ENCODE measurements at regions not wholly inside any gene's neighbourhood (a gene's known extent, or its start where the extent isn't known, plus 50 kb on each side); places are given as distances from the start of the nearest gene placed in this dataset.

GRCh38 chr22:48612077-48612995 lies 1215.3 kb downstream of the BRD1 start:
- DNase-seq (ENCODE audit: low read depth in 2 of 3, low spot score in 2 of 3) = no peak

GRCh38 chr22:48609279-48609865 lies 1218.3 kb downstream of the BRD1 start:
- no peak for DNase-seq (ENCODE audit: low read depth in 2 of 3, low spot score in 2 of 3)

- no peak for DNase-seq (ENCODE audit: low read depth in 2 of 3, low spot score in 2 of 3)
Observed at GRCh38 chr22:48607901-48608662, 1219.6 kb downstream of the BRD1 start.

- DNase-seq (ENCODE audit: low read depth in 2 of 3, low spot score in 2 of 3) = no peak
Observed at GRCh38 chr22:48606684-48607307, 1220.9 kb downstream of the BRD1 start.

GRCh38 chr22:48605856-48606481 lies 1221.7 kb downstream of the BRD1 start:
- no peak for DNase-seq (ENCODE audit: low read depth in 2 of 3, low spot score in 2 of 3)

- no peak for DNase-seq (ENCODE audit: low read depth in 2 of 3, low spot score in 2 of 3)
Observed at GRCh38 chr22:48605125-48605524, 1222.5 kb downstream of the BRD1 start.

GRCh38 chr22:48603621-48604320 lies 1223.9 kb downstream of the BRD1 start:
- DNase-seq (ENCODE audit: low read depth in 2 of 3, low spot score in 2 of 3) = no peak

GRCh38 chr22:48602805-48603518 lies 1224.7 kb downstream of the BRD1 start:
- DNase-seq (ENCODE audit: low read depth in 2 of 3, low spot score in 2 of 3) = no peak

GRCh38 chr22:48600681-48601080 lies 1227.0 kb downstream of the BRD1 start:
- no peak for DNase-seq (ENCODE audit: low read depth in 2 of 3, low spot score in 2 of 3)

GRCh38 chr22:48600171-48600570 lies 1227.5 kb downstream of the BRD1 start:
- no peak for DNase-seq (ENCODE audit: low read depth in 2 of 3, low spot score in 2 of 3)

GRCh38 chr22:48599346-48599745 lies 1228.3 kb downstream of the BRD1 start:
- DNase-seq (ENCODE audit: low read depth in 2 of 3, low spot score in 2 of 3) = no peak

GRCh38 chr22:48596111-48596850 lies 1231.4 kb downstream of the BRD1 start:
- no peak for DNase-seq (ENCODE audit: low read depth in 2 of 3, low spot score in 2 of 3)

- no peak for DNase-seq (ENCODE audit: low read depth in 2 of 3, low spot score in 2 of 3)
Observed at GRCh38 chr22:48595511-48595905, 1232.2 kb downstream of the BRD1 start.

GRCh38 chr22:48594757-48595510 lies 1232.7 kb downstream of the BRD1 start:
- DNase-seq (ENCODE audit: low read depth in 2 of 3, low spot score in 2 of 3) = no peak

- DNase-seq (ENCODE audit: low read depth in 2 of 3, low spot score in 2 of 3) = no peak
Observed at GRCh38 chr22:48594016-48594756, 1233.5 kb downstream of the BRD1 start.

- no peak for DNase-seq (ENCODE audit: low read depth in 2 of 3, low spot score in 2 of 3)
Observed at GRCh38 chr22:48593551-48593950, 1234.1 kb downstream of the BRD1 start.

GRCh38 chr22:48592931-48593330 lies 1234.7 kb downstream of the BRD1 start:
- no peak for DNase-seq (ENCODE audit: low read depth in 2 of 3, low spot score in 2 of 3)

- no peak for DNase-seq (ENCODE audit: low read depth in 2 of 3, low spot score in 2 of 3)
Observed at GRCh38 chr22:48592488-48592887, 1235.2 kb downstream of the BRD1 start.

All from activated CD8-positive, alpha-beta memory T cell treated with anti-CD3 and anti-CD28 coated beads for 48 hours (primary cell).